Adipose tissue (tissue), 3 donors: ENCODE measurements at regions not wholly inside any gene's neighbourhood (a gene's known extent, or its start where the extent isn't known, plus 50 kb on each side); places are given as distances from the start of the nearest gene placed in this dataset.

Experiments used
- H3K27ac ChIP-seq: one replicate; pipeline ENCODE4 v1.5.1; 2013; ENCODE audit warnings: low read depth, low read length
- WGBS, 3 donors: extraction: QIAGEN DNeasy Blood & Tissue Kit; methylation state at CpG; one replicate each; pipeline ENCODE4 v1.1.7; 2013; 5-methylcytosine and 5-hydroxymethylcytosine counted together
- donor health status: healthy with polysubstance abuse.
- donor health status: Bipolar disorder and iron deficiency.
- donor health status: healthy.

- H3K27ac ChIP-seq = no peak overlapping the region
- 31 to 57% (median 34%) methylated on average over 5 of the region's 5 CpGs for WGBS, 3 donors
These were observed 368.0 kb upstream of the CDH5 start for GRCh38 chr16:65998443-65998842.

GRCh38 chr16:65994291-65994690 is 372.2 kb upstream of the CDH5 start:
- WGBS, 3 donors = 48 to 85% (median 78%) methylated on average over 2 of the region's 2 CpGs
- H3K27ac ChIP-seq = no peak overlapping the region

- WGBS, 3 donors = 39 to 82% (median 63%) methylated on average over 1 of the region's 1 CpG
- no peak overlapping the region for H3K27ac ChIP-seq
These were observed 375.3 kb upstream of the CDH5 start for GRCh38 chr16:65991149-65991701.

GRCh38 chr16:65989861-65990604 is 376.5 kb upstream of the CDH5 start:
- no peak overlapping the region for H3K27ac ChIP-seq
- 52 to 58% (median 56%) methylated on average over 5 of the region's 5 CpGs for WGBS, 3 donors

GRCh38 chr16:65988024-65988595 is 378.4 kb upstream of the CDH5 start:
- 68 to 72% (median 70%) methylated on average over 8 of the region's 8 CpGs for WGBS, 3 donors
- no peak overlapping the region for H3K27ac ChIP-seq

GRCh38 chr16:65984296-65984695 is 382.2 kb upstream of the CDH5 start:
- no peak overlapping the region for H3K27ac ChIP-seq
- WGBS, 3 donors = 25 to 33% (median 32%) methylated on average over 3 of the region's 3 CpGs

GRCh38 chr16:65981057-65981456 is 385.4 kb upstream of the CDH5 start:
- 57 to 88% (median 81%) methylated on average over 2 of the region's 2 CpGs for WGBS, 3 donors

GRCh38 chr16:65975049-65975708 is 391.3 kb upstream of the CDH5 start:
- no peak overlapping the region for H3K27ac ChIP-seq
- WGBS, 3 donors = 72 to 92% (median 78%) methylated on average over 7 of the region's 7 CpGs

More at GRCh38 chr16:65981057-65981456, 385.4 kb upstream of the CDH5 start:
- no peak overlapping the region for H3K27ac ChIP-seq

- H3K27ac ChIP-seq = no peak overlapping the region
- WGBS, 3 donors = 73 to 85% (median 81%) methylated on average over 4 of the region's 4 CpGs
These were observed 399.1 kb upstream of the CDH5 start for GRCh38 chr16:65967376-65967775.

GRCh38 chr16:65965628-65966027 is 400.9 kb upstream of the CDH5 start:
- WGBS, 3 donors = 34 to 90% (median 85%) methylated on average over 6 of the region's 6 CpGs
- no peak overlapping the region for H3K27ac ChIP-seq

- H3K27ac ChIP-seq = no peak overlapping the region
- WGBS, 3 donors = 73 to 85% (median 83%) methylated on average over 4 of the region's 4 CpGs
These were observed 401.7 kb upstream of the CDH5 start for GRCh38 chr16:65964752-65965151.

GRCh38 chr16:65961476-65962143 is 404.9 kb upstream of the CDH5 start:
- no peak overlapping the region for H3K27ac ChIP-seq
- 52 to 72% (median 58%) methylated on average over 4 of the region's 4 CpGs for WGBS, 3 donors

- 63 to 78% (median 76%) methylated on average over 2 of the region's 2 CpGs for WGBS, 3 donors
- H3K27ac ChIP-seq = no peak overlapping the region
These were observed 406.5 kb upstream of the CDH5 start for GRCh38 chr16:65959983-65960382.

- no peak overlapping the region for H3K27ac ChIP-seq
- WGBS, 3 donors = 31 to 69% (median 64%) methylated on average over 3 of the region's 3 CpGs
These were observed 408.4 kb upstream of the CDH5 start for GRCh38 chr16:65958086-65958485.

GRCh38 chr16:65956100-65956499 is 410.4 kb upstream of the CDH5 start:
- 91 to 95% (median 92%) methylated on average over 1 of the region's 1 CpG for WGBS, 3 donors
- H3K27ac ChIP-seq = no peak overlapping the region

- no peak overlapping the region for H3K27ac ChIP-seq
- 77 to 100% (median 97%) methylated on average over 2 of the region's 2 CpGs for WGBS, 3 donors
These were observed 412.0 kb upstream of the CDH5 start for GRCh38 chr16:65954446-65954845.

- H3K27ac ChIP-seq = no peak overlapping the region
- 62 to 66% (median 66%) methylated on average over 3 of the region's 3 CpGs for WGBS, 3 donors
These were observed 416.3 kb upstream of the CDH5 start for GRCh38 chr16:65950211-65950610.

GRCh38 chr16:65948361-65948760 is 418.1 kb upstream of the CDH5 start:
- H3K27ac ChIP-seq = no peak overlapping the region
- WGBS, 3 donors = 64 to 97% (median 97%) methylated on average over 9 of the region's 9 CpGs

- no peak overlapping the region for H3K27ac ChIP-seq
- WGBS, 3 donors = 68 to 88% (median 71%) methylated on average over 4 of the region's 4 CpGs
These were observed 418.5 kb upstream of the CDH5 start for GRCh38 chr16:65947951-65948350.
